Stimulated activated naive CD8-positive, alpha-beta T cell treated with anti-CD3 and anti-CD28 coated beads, Interleukin-15, amount 100 ng/mL, for 72 hours (primary cell): ENCODE measurements at regions not wholly inside any gene's neighbourhood (a gene's known extent, or its start where the extent isn't known, plus 50 kb on each side); places are given as distances from the start of the nearest gene placed in this dataset.

Source experiments
- ATAC-seq: fragments of 150-1000 bp; cut with Tn5 transposase; 2 replicates; pipeline ENCODE4 v1.10.0; 2021; ENCODE audit warnings: mild to moderate bottlenecking, moderate library complexity
- DNase-seq, 2 donors: peaks; one replicate each; pipeline ENCODE4 v3.0.0; 2021 to 2022
- H3K27ac Mint-ChIP-seq, 2 donors: one replicate each; pipeline ENCODE4 v1.8.0; 2022; ENCODE audit warnings: mild to moderate bottlenecking in 2 of 2, mixed read lengths in 2 of 2, moderate library complexity in 2 of 2
- H3K27me3 Mint-ChIP-seq: one replicate; pipeline ENCODE4 v1.8.0; 2022; ENCODE audit warnings: mixed read lengths
- H3K4me1 Mint-ChIP-seq: one replicate; pipeline ENCODE4 v1.8.0; 2022; ENCODE audit warnings: mild to moderate bottlenecking, mixed read lengths
- H3K4me3 Mint-ChIP-seq, 2 donors: one replicate each; pipeline ENCODE4 v1.8.0; 2022; ENCODE audit warnings: mild to moderate bottlenecking in 2 of 2, mixed read lengths in 2 of 2, moderate library complexity in 1 of 2
- H3K9me3 Mint-ChIP-seq, 2 donors: one replicate each; pipeline ENCODE4 v1.8.0; 2022; ENCODE audit warnings: mixed read lengths in 2 of 2

GRCh38 chr3:118029049-118029448, 1005.6 kb downstream of the IGSF11 start:
- no peaks in the 10 kb centered on the region for H3K27me3 Mint-ChIP-seq
- H3K4me3 Mint-ChIP-seq: no peak overlapping the region
- H3K9me3 Mint-ChIP-seq: peaks cover 17 to 58% of the 10 kb centered on the region in 2 donors
- DNase-seq: no peak
- H3K4me1 Mint-ChIP-seq: no peaks in the 10 kb centered on the region
- no peak for ATAC-seq
- no peak overlapping the region for H3K27ac Mint-ChIP-seq

GRCh38 chr3:118036215-118036614, 998.4 kb downstream of the IGSF11 start:
- Mint-ChIP-seq H3K27me3 (no peaks in the 10 kb centered on the region), H3K4me1 (no peaks in the 10 kb centered on the region), H3K4me3 (no peak overlapping the region), H3K9me3 (peaks cover 9 to 31% of the 10 kb centered on the region in 2 donors), H3K27ac (no peak overlapping the region)
- DNase-seq (no peak), ATAC-seq (no peak)

- no peak overlapping the region for H3K4me3 Mint-ChIP-seq
- H3K27me3 Mint-ChIP-seq: no peaks in the 10 kb centered on the region
- no peak overlapping the region for H3K27ac Mint-ChIP-seq
- no peaks in the 10 kb centered on the region for H3K4me1 Mint-ChIP-seq
- H3K9me3 Mint-ChIP-seq: peaks cover 8 to 19% of the 10 kb centered on the region in 2 donors
- ATAC-seq: no peak
- DNase-seq: no peak
Observed at GRCh38 chr3:118055381-118055780, 979.3 kb downstream of the IGSF11 start.

GRCh38 chr3:118057086-118057485, 977.6 kb downstream of the IGSF11 start:
- no peaks in the 10 kb centered on the region for H3K27me3 Mint-ChIP-seq
- no peak for DNase-seq
- H3K27ac Mint-ChIP-seq: no peak overlapping the region
- no peaks in the 10 kb centered on the region for H3K4me1 Mint-ChIP-seq
- ATAC-seq: no peak
- peaks cover 8 to 15% of the 10 kb centered on the region in 2 donors for H3K9me3 Mint-ChIP-seq
- H3K4me3 Mint-ChIP-seq: no peak overlapping the region

GRCh38 chr3:118059096-118059495, 975.5 kb downstream of the IGSF11 start:
- ATAC-seq: no peak
- H3K9me3 Mint-ChIP-seq: peaks cover 8 to 15% of the 10 kb centered on the region in 2 donors

GRCh38 chr3:118067439-118067838, 967.2 kb downstream of the IGSF11 start:
- peaks cover 8 to 14% of the 10 kb centered on the region in 2 donors for H3K9me3 Mint-ChIP-seq
- no peaks in the 10 kb centered on the region for H3K4me1 Mint-ChIP-seq
- H3K27me3 Mint-ChIP-seq: no peaks in the 10 kb centered on the region
- no peak overlapping the region for H3K27ac Mint-ChIP-seq
- H3K4me3 Mint-ChIP-seq: no peak overlapping the region
- DNase-seq (no peak), ATAC-seq (no peak)

More at GRCh38 chr3:118059096-118059495, 975.5 kb downstream of the IGSF11 start:
- no peak overlapping the region for H3K27ac Mint-ChIP-seq
- no peak overlapping the region for H3K4me3 Mint-ChIP-seq
- no peak for DNase-seq
- no peaks in the 10 kb centered on the region for H3K27me3 Mint-ChIP-seq
- no peaks in the 10 kb centered on the region for H3K4me1 Mint-ChIP-seq

GRCh38 chr3:118075873-118076272, 958.8 kb downstream of the IGSF11 start:
- H3K27me3 Mint-ChIP-seq: no peaks in the 10 kb centered on the region

GRCh38 chr3:118077332-118077731, 957.3 kb downstream of the IGSF11 start:
- ATAC-seq: no peak
- no peaks in the 10 kb centered on the region for H3K4me1 Mint-ChIP-seq
- H3K27ac Mint-ChIP-seq: no peak overlapping the region
- no peaks in the 10 kb centered on the region for H3K27me3 Mint-ChIP-seq
- DNase-seq: no peak
- H3K4me3 Mint-ChIP-seq: no peak overlapping the region
- H3K9me3 Mint-ChIP-seq: peaks cover 8 to 13% of the 10 kb centered on the region in 2 donors

More at GRCh38 chr3:118075873-118076272, 958.8 kb downstream of the IGSF11 start:
- Mint-ChIP-seq H3K4me1 (no peaks in the 10 kb centered on the region), H3K9me3 (peaks cover 8 to 13% of the 10 kb centered on the region in 2 donors), H3K4me3 (no peak overlapping the region), H3K27ac (no peak overlapping the region)
- no peak for DNase-seq
- no peak for ATAC-seq

GRCh38 chr3:118080889-118081288, 953.8 kb downstream of the IGSF11 start:
- no peak for DNase-seq
- H3K27ac Mint-ChIP-seq: no peak overlapping the region
- no peak overlapping the region for H3K4me3 Mint-ChIP-seq
- ATAC-seq: no peak
- H3K27me3 Mint-ChIP-seq: no peaks in the 10 kb centered on the region
- peaks cover 0 to 6% of the 10 kb centered on the region in 2 donors for H3K9me3 Mint-ChIP-seq
- no peaks in the 10 kb centered on the region for H3K4me1 Mint-ChIP-seq

- Mint-ChIP-seq H3K27me3 (no peaks in the 10 kb centered on the region), H3K9me3 (peaks cover 15 to 18% of the 10 kb centered on the region in 2 donors), H3K4me3 (no peak overlapping the region), H3K27ac (no peak overlapping the region), H3K4me1 (no peaks in the 10 kb centered on the region)
- ATAC-seq (no peak), DNase-seq (no peak)
Observed at GRCh38 chr3:118088696-118089095, 946.0 kb downstream of the IGSF11 start.

GRCh38 chr3:118089563-118089962, 945.1 kb downstream of the IGSF11 start:
- no peak for ATAC-seq
- no peak overlapping the region for H3K4me3 Mint-ChIP-seq
- H3K9me3 Mint-ChIP-seq: peaks cover 20 to 23% of the 10 kb centered on the region in 2 donors
- H3K27ac Mint-ChIP-seq: no peak overlapping the region
- no peaks in the 10 kb centered on the region for H3K27me3 Mint-ChIP-seq
- DNase-seq: no peak
- H3K4me1 Mint-ChIP-seq: no peaks in the 10 kb centered on the region

GRCh38 chr3:118097226-118097625, 937.4 kb downstream of the IGSF11 start:
- no peak for DNase-seq
- Mint-ChIP-seq H3K27ac (no peak overlapping the region), H3K9me3 (peaks cover 21 to 31% of the 10 kb centered on the region in 2 donors)

GRCh38 chr3:118097660-118098059, 937.0 kb downstream of the IGSF11 start:
- DNase-seq (no peak), ATAC-seq (no peak)
- Mint-ChIP-seq H3K9me3 (peaks cover 19 to 26% of the 10 kb centered on the region in 2 donors), H3K4me1 (no peaks in the 10 kb centered on the region), H3K27me3 (no peaks in the 10 kb centered on the region), H3K27ac (no peak overlapping the region), H3K4me3 (no peak overlapping the region)

More at GRCh38 chr3:118097226-118097625, 937.4 kb downstream of the IGSF11 start:
- H3K4me3 Mint-ChIP-seq: no peak overlapping the region
- no peaks in the 10 kb centered on the region for H3K27me3 Mint-ChIP-seq
- ATAC-seq: no peak
- no peaks in the 10 kb centered on the region for H3K4me1 Mint-ChIP-seq

GRCh38 chr3:118098827-118099226, 935.8 kb downstream of the IGSF11 start:
- Mint-ChIP-seq H3K9me3 (peaks cover 17 to 19% of the 10 kb centered on the region in 2 donors), H3K4me3 (no peak overlapping the region), H3K27me3 (no peaks in the 10 kb centered on the region), H3K4me1 (no peaks in the 10 kb centered on the region), H3K27ac (no peak overlapping the region)
- no peak for ATAC-seq
- no peak for DNase-seq

- Mint-ChIP-seq H3K4me3 (no peak overlapping the region), H3K9me3 (peaks cover 8 to 11% of the 10 kb centered on the region in 2 donors), H3K4me1 (no peaks in the 10 kb centered on the region), H3K27me3 (no peaks in the 10 kb centered on the region), H3K27ac (no peak overlapping the region)
- DNase-seq (no peak), ATAC-seq (no peak)
Observed at GRCh38 chr3:118101891-118102290, 932.8 kb downstream of the IGSF11 start.

GRCh38 chr3:118102737-118103136, 931.9 kb downstream of the IGSF11 start:
- Mint-ChIP-seq H3K27ac (no peak overlapping the region), H3K4me3 (no peak overlapping the region), H3K27me3 (no peaks in the 10 kb centered on the region), H3K9me3 (peaks cover 8 to 11% of the 10 kb centered on the region in 2 donors), H3K4me1 (no peaks in the 10 kb centered on the region)
- no peak for ATAC-seq
- no peak for DNase-seq

- DNase-seq (no peak), ATAC-seq (no peak)
- Mint-ChIP-seq H3K9me3 (peaks cover 0 to 2% of the 10 kb centered on the region in 2 donors), H3K27me3 (no peaks in the 10 kb centered on the region), H3K27ac (no peak overlapping the region), H3K4me3 (no peak overlapping the region), H3K4me1 (no peaks in the 10 kb centered on the region)
Observed at GRCh38 chr3:118108201-118108600, 926.4 kb downstream of the IGSF11 start.
